Mammary epithelial cell (primary cell): ENCODE measurements at regions not wholly inside any gene's neighbourhood (a gene's known extent, or its start where the extent isn't known, plus 50 kb on each side); places are given as distances from the start of the nearest gene placed in this dataset.

Source experiments
- CTCF ChIP-seq, 2 donors: IDR thresholded peaks in 1 of 2; conservative IDR thresholded peaks in 1 of 2; 2 replicates each; pipeline ENCODE4 v1.5.1; 2011 to 2012; ENCODE audit warnings: inconsistent platforms in 2 of 2, low read length in 2 of 2, mild to moderate bottlenecking in 2 of 2, control low read depth in 1 of 2, low read depth in 1 of 2; ENCODE audit not compliant: insufficient read depth in 1 of 2; ENCODE audit errors: extremely low read depth in 1 of 2
- EZH2 ChIP-seq: IDR thresholded peaks from 2 replicates; pipeline ENCODE4 v1.6.1; 2012; ENCODE audit warnings: low read length, inconsistent platforms, borderline replicate concordance

- TF ChIP-seq CTCF (conservative IDR thresholded peaks at IDR 0.05 in 1 of 2, IDR thresholded peaks at IDR 0.05 in 1 of 2; ENCODE audit: extremely low read depth in 1 of 2, insufficient read depth in 1 of 2, low read depth in 1 of 2, low read length in 2 of 2) = no peak
- no peak for TF ChIP-seq EZH2
Observed at GRCh38 chr22:49022816-49023160, 804.9 kb downstream of the BRD1 start.
